Lung (tissue), 11 donors: ENCODE measurements at regions not wholly inside any gene's neighbourhood (a gene's known extent, or its start where the extent isn't known, plus 50 kb on each side); places are given as distances from the start of the nearest gene placed in this dataset.

ENCODE experiments used
- ATAC-seq: fragments of 200-7000 bp; cut with Tn5 transposase; one replicate; pipeline ENCODE4 v1.9.1; 2020; ENCODE audit warnings: moderate number of reproducible peaks; ENCODE audit not compliant: insufficient read depth, low FRiP score
- DNase-seq, 3 donors: peaks; one replicate each; pipeline ENCODE4 v3.0.0-alpha.2; 2013 to 2017
- H3K27ac ChIP-seq, 2 donors: one replicate each; pipeline ENCODE4 v1.5.1; 2013; ENCODE audit warnings: mild to moderate bottlenecking in 2 of 2, moderate library complexity in 2 of 2, control low read depth in 1 of 2, inconsistent platforms in 1 of 2, low read depth in 1 of 2, low read length in 1 of 2
- H3K27me3 ChIP-seq, 3 donors: one replicate each; pipeline ENCODE4 v1.5.1; 2013; ENCODE audit warnings: low read length in 2 of 3; ENCODE audit not compliant: control insufficient read depth in 3 of 3, insufficient read depth in 3 of 3
- H3K36me3 ChIP-seq, 4 donors: one replicate each; pipeline ENCODE4 v1.5.1; 2013; ENCODE audit warnings: low read length in 4 of 4, mild to moderate bottlenecking in 1 of 4, moderate library complexity in 1 of 4; ENCODE audit not compliant: control insufficient read depth in 4 of 4, insufficient read depth in 4 of 4
- H3K4me1 ChIP-seq, 5 donors: one replicate each; pipeline ENCODE4 v1.5.1; 2013; ENCODE audit warnings: low read length in 5 of 5, mild to moderate bottlenecking in 2 of 5, moderate library complexity in 1 of 5; ENCODE audit not compliant: control insufficient read depth in 5 of 5, insufficient read depth in 5 of 5
- H3K4me3 ChIP-seq: one replicate; pipeline ENCODE4 v1.5.1; 2013; ENCODE audit warnings: mild to moderate bottlenecking, control low read depth, moderate library complexity
- H3K9ac ChIP-seq, 2 donors: one replicate each; pipeline ENCODE4 v1.5.1; 2013; ENCODE audit warnings: low read length in 2 of 2, control low read depth in 1 of 2; ENCODE audit not compliant: insufficient read depth in 1 of 2
- H3K9me3 ChIP-seq, 4 donors: one replicate each; pipeline ENCODE4 v1.5.1; 2013; ENCODE audit warnings: low read length in 3 of 4, mild to moderate bottlenecking in 1 of 4, moderate library complexity in 1 of 4; ENCODE audit not compliant: control insufficient read depth in 4 of 4, insufficient read depth in 3 of 4
- CTCF ChIP-seq: IDR thresholded peaks from 2 replicates; pipeline ENCODE4 v1.5.1; 2012; ENCODE audit warnings: mild to moderate bottlenecking; ENCODE audit errors: control extremely low read depth, extremely low read depth
- whole genome bisulfite sequencing, 2 donors: extraction: QIAGEN DNeasy Blood & Tissue Kit; methylation state at CpG; one replicate each; pipeline ENCODE4 v1.1.7; 2013; 5-methylcytosine and 5-hydroxymethylcytosine counted together
- donor health status: control.
- donor health status: control.
- donor health status: Bipolar disorder and iron deficiency.
- donor health status: healthy.
- donor health status: DM: yes; HTN: yes; CAD: no.

DNA sequence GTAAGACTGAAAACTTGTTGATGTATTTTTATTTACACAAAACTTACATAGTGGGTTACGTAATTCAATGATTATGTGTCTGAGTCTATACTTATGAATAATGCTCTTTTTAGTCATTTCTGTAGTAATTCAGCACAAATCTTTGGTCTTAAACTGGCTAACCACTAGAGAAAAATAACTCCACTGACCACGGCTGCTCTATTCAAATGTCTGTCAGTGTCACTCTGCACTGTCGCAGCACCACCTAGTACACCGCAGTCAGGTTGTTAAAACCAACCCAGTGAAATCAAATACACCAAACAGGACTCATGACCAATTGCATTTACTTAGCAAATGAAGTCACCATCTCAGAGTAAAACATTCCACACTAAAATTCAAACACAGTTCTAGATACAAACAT, 93.5 kb upstream of the CCDC28A start:
- no peaks in the 10 kb centered on the region for H3K27me3 ChIP-seq
- no peak for TF ChIP-seq CTCF
- no peak overlapping the region for H3K27ac ChIP-seq
- peaks cover 0 to 42% (median 0%) of the 10 kb centered on the region in 5 donors for H3K4me1 ChIP-seq
- DNase-seq: peak in 1 of 3 donors; percentile 46
- 89% methylated on average over 4 of the region's 4 CpGs for WGBS, 2 donors
- H3K36me3 ChIP-seq: no peaks in the 10 kb centered on the region
- no peak for ATAC-seq
- no peak overlapping the region for H3K4me3 ChIP-seq
- no peaks in the 10 kb centered on the region for H3K9me3 ChIP-seq
- peak overlapping the region; percentile 28 to 40 for H3K9ac ChIP-seq

GRCh38 chr6:138681627-138682026, 91.9 kb upstream of the CCDC28A start:
- H3K27me3 ChIP-seq: no peaks in the 10 kb centered on the region
- no peak for ATAC-seq
- no peak overlapping the region for H3K9ac ChIP-seq
- H3K4me3 ChIP-seq: no peak overlapping the region
- H3K4me1 ChIP-seq: peaks cover 0 to 42% (median 0%) of the 10 kb centered on the region in 5 donors
- WGBS, 2 donors: 72% methylated on average over 4 of the region's 4 CpGs
- no peak for TF ChIP-seq CTCF
- H3K36me3 ChIP-seq: no peaks in the 10 kb centered on the region
- no peaks in the 10 kb centered on the region for H3K9me3 ChIP-seq
- no peak overlapping the region for H3K27ac ChIP-seq
- no peak for DNase-seq

GRCh38 chr6:138682704-138683527, 90.7 kb upstream of the CCDC28A start:
- Histone ChIP-seq H3K36me3 (no peaks in the 10 kb centered on the region), H3K9me3 (no peaks in the 10 kb centered on the region), H3K4me3 (no peak overlapping the region), H3K27ac (peak overlapping the region in 1 of 2 donors; percentile 5), H3K27me3 (no peaks in the 10 kb centered on the region), H3K9ac (peak overlapping the region in 1 of 2 donors; percentile 42), H3K4me1 (peaks cover 0 to 42% (median 0%) of the 10 kb centered on the region in 5 donors)
- ATAC-seq: no peak
- peak; percentile 33 to 90 (median 78) for DNase-seq
- TF ChIP-seq CTCF: no peak
- 76 to 88% methylated on average over 26 of the region's 26 CpGs for WGBS, 2 donors
